ENCODE measurements at regions not wholly inside any gene's neighbourhood (a gene's known extent, or its start where the extent isn't known, plus 50 kb on each side); places are given as distances from the start of the nearest gene placed in this dataset.

DNA sequence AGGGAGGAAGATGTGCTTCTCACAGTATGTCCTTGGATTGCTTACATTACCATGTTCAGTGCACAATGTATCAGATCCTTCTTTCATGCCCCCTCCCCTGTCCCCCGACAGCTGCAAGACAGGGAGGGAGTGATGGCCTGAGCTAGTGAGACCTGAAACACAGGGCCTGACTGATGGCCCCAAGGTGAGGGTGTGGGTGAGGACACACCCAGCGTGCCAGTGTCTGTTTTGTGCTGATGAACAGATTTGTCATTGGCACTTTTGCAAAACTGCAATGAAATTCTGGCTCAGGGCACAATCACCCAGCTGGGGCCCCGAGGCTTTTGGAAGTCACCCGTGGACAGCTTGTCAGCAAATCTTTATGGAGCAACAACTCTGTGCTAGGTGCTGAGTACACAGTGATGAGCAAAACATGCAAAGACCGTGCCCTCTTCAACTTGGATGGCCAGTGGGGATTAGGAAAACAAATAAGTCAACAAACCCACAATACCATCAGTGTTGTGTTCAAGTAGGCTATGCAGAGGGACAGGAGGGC is 59.4 kb upstream of the EMX2 start:
- TF ChIP-seq, protein P1, sequence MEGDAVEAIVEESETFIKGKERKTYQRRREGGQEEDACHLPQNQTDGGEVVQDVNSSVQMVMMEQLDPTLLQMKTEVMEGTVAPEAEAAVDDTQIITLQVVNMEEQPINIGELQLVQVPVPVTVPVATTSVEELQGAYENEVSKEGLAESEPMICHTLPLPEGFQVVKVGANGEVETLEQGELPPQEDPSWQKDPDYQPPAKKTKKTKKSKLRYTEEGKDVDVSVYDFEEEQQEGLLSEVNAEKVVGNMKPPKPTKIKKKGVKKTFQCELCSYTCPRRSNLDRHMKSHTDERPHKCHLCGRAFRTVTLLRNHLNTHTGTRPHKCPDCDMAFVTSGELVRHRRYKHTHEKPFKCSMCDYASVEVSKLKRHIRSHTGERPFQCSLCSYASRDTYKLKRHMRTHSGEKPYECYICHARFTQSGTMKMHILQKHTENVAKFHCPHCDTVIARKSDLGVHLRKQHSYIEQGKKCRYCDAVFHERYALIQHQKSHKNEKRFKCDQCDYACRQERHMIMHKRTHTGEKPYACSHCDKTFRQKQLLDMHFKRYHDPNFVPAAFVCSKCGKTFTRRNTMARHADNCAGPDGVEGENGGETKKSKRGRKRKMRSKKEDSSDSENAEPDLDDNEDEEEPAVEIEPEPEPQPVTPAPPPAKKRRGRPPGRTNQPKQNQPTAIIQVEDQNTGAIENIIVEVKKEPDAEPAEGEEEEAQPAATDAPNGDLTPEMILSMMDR (IDR thresholded peaks at IDR 0.05; ENCODE audit: low read depth, low read length): no peak
- no peak for TF ChIP-seq POLR2A (IDR thresholded peaks at IDR 0.05; ENCODE audit: extremely low read depth, insufficient read length)
- TF ChIP-seq MAX (IDR thresholded peaks at IDR 0.05; ENCODE audit: low read depth, low read length): no peak
